Endodermal cell (in vitro differentiated cells): ENCODE measurements at regions not wholly inside any gene's neighbourhood (a gene's known extent, or its start where the extent isn't known, plus 50 kb on each side); places are given as distances from the start of the nearest gene placed in this dataset.

Source experiments
- DNase-seq: peaks from one replicate; pipeline ENCODE4 v3.0.0-alpha.2; 2017
- H3K27ac ChIP-seq: 2 replicates; pipeline ENCODE4 v1.5.1; 2013; ENCODE audit warnings: mild to moderate bottlenecking, low read depth, low read length, moderate library complexity
- H3K27me3 ChIP-seq: 2 replicates; pipeline ENCODE4 v1.6.1; 2013; ENCODE audit warnings: mild to moderate bottlenecking, low read length, moderate library complexity; ENCODE audit not compliant: insufficient read depth, control insufficient read depth, poor library complexity, severe bottlenecking
- H3K36me3 ChIP-seq: 2 replicates; pipeline ENCODE4 v1.7.0; 2013; ENCODE audit warnings: mild to moderate bottlenecking, low read length, moderate library complexity; ENCODE audit not compliant: control insufficient read depth, insufficient read depth
- H3K4me1 ChIP-seq: one replicate; pipeline ENCODE4 v1.7.0; 2013; ENCODE audit warnings: low read length; ENCODE audit not compliant: control insufficient read depth, insufficient read depth
- H3K4me3 ChIP-seq: 2 replicates; pipeline ENCODE4 v1.5.1; 2013; ENCODE audit warnings: mild to moderate bottlenecking, low read length, moderate library complexity
- H3K9ac ChIP-seq: 2 replicates; pipeline ENCODE4 v1.6.1; 2013; ENCODE audit warnings: mild to moderate bottlenecking, low read length, moderate library complexity; ENCODE audit not compliant: poor library complexity, severe bottlenecking; ENCODE audit errors: extremely low read depth
- H3K9me3 ChIP-seq: 2 replicates; pipeline ENCODE4 v1.6.1; 2013; ENCODE audit warnings: mild to moderate bottlenecking, low read length, moderate library complexity; ENCODE audit not compliant: control insufficient read depth
- H3K27ac Mint-ChIP-seq: 2 replicates; pipeline ENCODE4 v1.8.0; 2020; ENCODE audit warnings: mixed read lengths
- H3K27me3 Mint-ChIP-seq: 2 replicates; pipeline ENCODE4 v1.8.0; 2021; ENCODE audit warnings: mild to moderate bottlenecking, mixed read lengths; ENCODE audit not compliant: insufficient read depth
- H3K36me3 Mint-ChIP-seq: 2 replicates; pipeline ENCODE4 v1.8.0; 2020; ENCODE audit warnings: low read depth, mixed read lengths
- H3K4me1 Mint-ChIP-seq: 2 replicates; pipeline ENCODE4 v1.8.0; 2020; ENCODE audit warnings: mixed read lengths
- H3K4me3 Mint-ChIP-seq: 2 replicates; pipeline ENCODE4 v1.8.0; 2020; ENCODE audit warnings: mild to moderate bottlenecking, moderate library complexity, mixed read lengths
- H3K9me3 Mint-ChIP-seq: 2 replicates; pipeline ENCODE4 v1.8.0; 2020; ENCODE audit warnings: mild to moderate bottlenecking, mixed read lengths
- WGBS, 2 experiments: methylation state at CpG; one replicate each; pipeline versions ENCODE4 v1.1.5 to v1.1.7; 2013; ENCODE audit warnings: missing lambda C conversion rate in 2 of 2, mixed read lengths in 1 of 2; ENCODE audit not compliant: insufficient coverage in 1 of 2, insufficient read length in 1 of 2; 5-methylcytosine and 5-hydroxymethylcytosine counted together
- TF ChIP-seq, protein P1 (sequence below): fragments of 200-600 bp; sonication (generic); conservative IDR thresholded peaks from 2 replicates; pipeline ENCODE4 v1.5.0; 2021; ENCODE audit warnings: antibody characterized with exemption, mild to moderate bottlenecking

DNA sequence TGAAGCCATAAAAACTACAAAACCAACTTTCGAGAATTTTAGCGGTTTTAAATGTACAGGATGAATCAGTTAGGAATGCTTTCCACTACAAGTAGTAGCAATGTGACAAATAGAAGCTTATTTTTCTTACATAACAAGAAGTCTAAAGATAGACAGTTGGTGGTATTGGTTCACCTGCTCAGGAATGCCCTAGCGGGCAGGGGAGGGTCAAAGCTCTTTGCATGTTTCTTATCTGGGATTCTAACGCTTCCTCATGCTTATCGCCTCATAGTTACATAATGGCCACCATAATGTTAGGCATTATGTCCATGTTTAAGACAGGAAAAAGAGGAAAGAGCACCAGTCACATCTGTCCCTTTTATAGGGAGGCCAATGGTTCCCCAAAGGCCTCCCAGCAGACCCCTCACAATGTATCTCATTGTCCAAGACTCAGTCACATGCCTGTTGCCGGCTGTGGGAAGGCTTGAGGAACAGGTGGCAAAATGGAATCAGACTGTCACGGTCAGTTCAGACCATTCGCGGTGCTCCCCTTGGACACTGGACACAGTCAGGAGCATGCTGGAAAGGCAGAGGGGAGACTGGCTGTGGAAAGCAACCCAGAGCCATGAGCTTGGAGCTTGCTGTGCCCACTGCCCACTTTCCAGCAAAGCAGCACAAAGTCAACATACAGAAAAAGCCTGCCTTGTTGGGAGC is 69.4 kb upstream of the ODC1 start:
- Mint-ChIP-seq H3K9me3 (peaks cover 31% of the 10 kb centered on the region), H3K4me1 (peaks cover 1% of the 10 kb centered on the region), H3K27me3 (no peaks in the 10 kb centered on the region), H3K27ac (no peak overlapping the region), H3K4me3 (no peak overlapping the region), H3K36me3 (peaks cover 1% of the 10 kb centered on the region)
- H3K4me3 ChIP-seq = no peak overlapping the region
- peak; percentile 14 for DNase-seq
- TF ChIP-seq, protein P1, sequence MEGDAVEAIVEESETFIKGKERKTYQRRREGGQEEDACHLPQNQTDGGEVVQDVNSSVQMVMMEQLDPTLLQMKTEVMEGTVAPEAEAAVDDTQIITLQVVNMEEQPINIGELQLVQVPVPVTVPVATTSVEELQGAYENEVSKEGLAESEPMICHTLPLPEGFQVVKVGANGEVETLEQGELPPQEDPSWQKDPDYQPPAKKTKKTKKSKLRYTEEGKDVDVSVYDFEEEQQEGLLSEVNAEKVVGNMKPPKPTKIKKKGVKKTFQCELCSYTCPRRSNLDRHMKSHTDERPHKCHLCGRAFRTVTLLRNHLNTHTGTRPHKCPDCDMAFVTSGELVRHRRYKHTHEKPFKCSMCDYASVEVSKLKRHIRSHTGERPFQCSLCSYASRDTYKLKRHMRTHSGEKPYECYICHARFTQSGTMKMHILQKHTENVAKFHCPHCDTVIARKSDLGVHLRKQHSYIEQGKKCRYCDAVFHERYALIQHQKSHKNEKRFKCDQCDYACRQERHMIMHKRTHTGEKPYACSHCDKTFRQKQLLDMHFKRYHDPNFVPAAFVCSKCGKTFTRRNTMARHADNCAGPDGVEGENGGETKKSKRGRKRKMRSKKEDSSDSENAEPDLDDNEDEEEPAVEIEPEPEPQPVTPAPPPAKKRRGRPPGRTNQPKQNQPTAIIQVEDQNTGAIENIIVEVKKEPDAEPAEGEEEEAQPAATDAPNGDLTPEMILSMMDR = no peak
- H3K27ac ChIP-seq = no peak overlapping the region
- H3K4me1 ChIP-seq = no peaks in the 10 kb centered on the region
- H3K9ac ChIP-seq = no peak overlapping the region
- H3K27me3 ChIP-seq = no peaks in the 10 kb centered on the region
- H3K9me3 ChIP-seq = peaks cover 26% of the 10 kb centered on the region
- H3K36me3 ChIP-seq = no peaks in the 10 kb centered on the region
- WGBS, 2 experiments = 95 to 100% methylated on average over 5 to 9 of the region's 9 CpGs

DNA sequence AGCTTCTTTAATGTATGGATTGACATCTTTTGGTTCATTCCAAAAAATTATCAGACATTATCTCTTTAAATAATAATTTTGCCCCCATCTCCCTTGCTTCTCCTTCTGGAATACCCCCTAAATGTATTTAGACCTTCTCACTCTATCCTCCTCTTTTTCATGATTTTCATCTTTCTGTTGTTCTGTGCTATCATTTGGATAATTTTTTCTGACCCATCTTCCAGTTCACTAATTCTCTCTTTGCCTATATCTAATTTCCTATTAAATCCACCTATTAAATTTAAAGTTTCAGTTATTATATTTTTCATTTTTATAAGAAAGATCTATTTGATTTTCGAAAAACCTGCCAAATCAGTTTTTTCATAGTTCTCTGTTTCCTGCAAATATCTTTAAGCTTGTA is 67.8 kb upstream of the ODC1 start:
- no peaks in the 10 kb centered on the region for H3K27me3 Mint-ChIP-seq
- H3K4me1 Mint-ChIP-seq = peaks cover 1% of the 10 kb centered on the region

DNA sequence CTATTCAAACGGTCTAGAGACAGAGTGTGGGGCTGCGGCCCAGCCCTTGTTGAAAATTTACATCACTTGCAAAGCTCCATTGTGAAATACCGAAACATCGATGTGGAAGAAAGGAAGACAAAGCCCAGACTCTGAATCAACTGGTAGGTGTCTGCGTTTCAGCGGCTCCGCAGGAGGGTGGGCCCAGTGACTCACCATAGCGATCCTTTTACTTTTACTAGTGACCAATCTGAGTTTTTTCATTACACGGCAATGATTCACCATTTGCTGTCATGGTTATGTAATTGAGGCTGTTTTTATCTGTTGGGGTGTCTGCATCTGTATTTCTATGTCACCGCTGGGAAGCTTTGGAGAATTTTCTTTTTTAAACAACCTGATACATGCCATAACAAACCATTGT is 66.6 kb upstream of the ODC1 start:
- Histone ChIP-seq H3K4me1 (no peaks in the 10 kb centered on the region), H3K27me3 (no peaks in the 10 kb centered on the region), H3K27ac (no peak overlapping the region), H3K9me3 (peaks cover 26% of the 10 kb centered on the region), H3K36me3 (no peaks in the 10 kb centered on the region), H3K9ac (no peak overlapping the region), H3K4me3 (no peak overlapping the region)
- WGBS, 2 experiments = 73 to 76% methylated on average over 5 to 10 of the region's 10 CpGs
- Mint-ChIP-seq H3K36me3 (peaks cover 1% of the 10 kb centered on the region), H3K9me3 (peaks cover 31% of the 10 kb centered on the region), H3K4me3 (no peak overlapping the region), H3K27ac (no peak overlapping the region), H3K27me3 (no peaks in the 10 kb centered on the region), H3K4me1 (peaks cover 1% of the 10 kb centered on the region)
- DNase-seq = no peak
- TF ChIP-seq, protein P1 = no peak

More for the DNA sequence above, 67.8 kb upstream of the ODC1 start:
- 40% methylated on average over 1 of the region's 1 CpG; no CpG with 5 or more reads in 1 of the 2 experiments for WGBS, 2 experiments
- DNase-seq = no peak
- Histone ChIP-seq H3K4me3 (peak overlapping the region; percentile 49), H3K36me3 (no peaks in the 10 kb centered on the region), H3K27me3 (no peaks in the 10 kb centered on the region), H3K4me1 (no peaks in the 10 kb centered on the region), H3K9ac (no peak overlapping the region), H3K27ac (no peak overlapping the region), H3K9me3 (peaks cover 26% of the 10 kb centered on the region)
- no peak overlapping the region for H3K4me3 Mint-ChIP-seq
- peaks cover 1% of the 10 kb centered on the region for H3K36me3 Mint-ChIP-seq
- H3K27ac Mint-ChIP-seq = no peak overlapping the region
- TF ChIP-seq, protein P1 = no peak
- peaks cover 31% of the 10 kb centered on the region for H3K9me3 Mint-ChIP-seq
